SK-N-SH treated with all-trans-retinoic acid at 6 μM for 48 hours (cell line): ENCODE measurements at regions not wholly inside any gene's neighbourhood (a gene's known extent, or its start where the extent isn't known, plus 50 kb on each side); places are given as distances from the start of the nearest gene placed in this dataset.

Source experiments
- ATAC-seq: fragments of 200-7000 bp; cut with Tn5 transposase; 3 replicates; pipeline ENCODE4 v1.9.1; 2020; ENCODE audit warnings: mild to moderate bottlenecking, moderate library complexity
- ARNTL ChIP-seq: fragments of 450-650 bp; formaldehyde crosslinking; IDR thresholded peaks from 2 replicates; pipeline ENCODE4 v1.5.0; 2020; ENCODE audit warnings: low read depth, mild to moderate bottlenecking, moderate library complexity, borderline replicate concordance
- BACH2 ChIP-seq: fragments of 250-450 bp; sonication (Bioruptor Pico); IDR thresholded peaks from 2 replicates; pipeline ENCODE4 v1.9.0; 2021; ENCODE audit warnings: mild to moderate bottlenecking, borderline replicate concordance
- CSDC2 ChIP-seq: fragments of 250-450 bp; sonication (Bioruptor Pico); IDR thresholded peaks from 2 replicates; pipeline ENCODE4 v1.5.0; 2020; ENCODE audit warnings: mild to moderate bottlenecking, moderate library complexity
- ESRRG ChIP-seq: fragments of 250-450 bp; sonication (Bioruptor Pico); IDR thresholded peaks from 2 replicates; pipeline ENCODE4 v1.6.1; 2021; ENCODE audit warnings: mild to moderate bottlenecking
- GLIS3 ChIP-seq: fragments of 250-450 bp; sonication (Bioruptor Pico); IDR thresholded peaks from 2 replicates; pipeline ENCODE4 v1.5.0; 2020; ENCODE audit warnings: mild to moderate bottlenecking, moderate library complexity
- ISL1 ChIP-seq: fragments of 250-450 bp; sonication (Bioruptor Pico); IDR thresholded peaks from 2 replicates; pipeline ENCODE4 v2.1.2; 2022; ENCODE audit warnings: mild to moderate bottlenecking, moderate library complexity
- OSR1 ChIP-seq: fragments of 250-450 bp; sonication (Bioruptor Pico); IDR thresholded peaks from 2 replicates; pipeline ENCODE4 v1.8.0; 2022; ENCODE audit warnings: moderate library complexity, mild to moderate bottlenecking, inconsistent platforms
- PPARA ChIP-seq: fragments of 250-450 bp; sonication (Bioruptor Pico); IDR thresholded peaks from 2 replicates; pipeline ENCODE4 v1.5.0; 2020; ENCODE audit warnings: mild to moderate bottlenecking, borderline replicate concordance
- RARB ChIP-seq: fragments of 250-450 bp; sonication (Bioruptor Pico); IDR thresholded peaks from 2 replicates; pipeline ENCODE4 v1.8.0; 2021; ENCODE audit warnings: mild to moderate bottlenecking, moderate library complexity
- SNAI2 ChIP-seq: fragments of 250-450 bp; sonication (Bioruptor Pico); IDR thresholded peaks from 2 replicates; pipeline ENCODE4 v1.5.0; 2020; ENCODE audit warnings: mild to moderate bottlenecking, moderate library complexity
- TCF4 ChIP-seq: fragments of 250-450 bp; sonication (Bioruptor Pico); IDR thresholded peaks from 2 replicates; pipeline ENCODE4 v1.8.0; 2021; ENCODE audit warnings: mild to moderate bottlenecking, moderate library complexity, borderline replicate concordance
- ZC3H10 ChIP-seq: fragments of 250-450 bp; sonication (Bioruptor Pico); IDR thresholded peaks from 2 replicates; pipeline ENCODE4 v1.5.1; 2021; ENCODE audit warnings: mild to moderate bottlenecking, moderate library complexity
- ZFP3 ChIP-seq: fragments of 250-450 bp; sonication (Bioruptor Pico); IDR thresholded peaks from 2 replicates; pipeline ENCODE4 v1.5.0; 2020; ENCODE audit warnings: mild to moderate bottlenecking, moderate library complexity
- ZFP30 ChIP-seq: fragments of 450-650 bp; formaldehyde crosslinking; IDR thresholded peaks from 2 replicates; pipeline ENCODE4 v1.5.0; 2022; ENCODE audit warnings: mild to moderate bottlenecking, moderate library complexity
- ZNF565 ChIP-seq: fragments of 450-650 bp; formaldehyde crosslinking; conservative IDR thresholded peaks from 2 replicates; pipeline ENCODE4 v1.5.0; 2020; ENCODE audit warnings: low read depth, mild to moderate bottlenecking, moderate library complexity
- ZNF70 ChIP-seq: fragments of 450-650 bp; formaldehyde crosslinking; IDR thresholded peaks from 2 replicates; pipeline ENCODE4 v1.5.0; 2020; ENCODE audit warnings: mild to moderate bottlenecking, moderate library complexity
- ZNF8 ChIP-seq: fragments of 450-650 bp; formaldehyde crosslinking; IDR thresholded peaks from 2 replicates; pipeline ENCODE4 v1.5.0; 2020; ENCODE audit warnings: mild to moderate bottlenecking, moderate library complexity
- TF ChIP-seq, protein P1 (sequence below): fragments of 250-450 bp; sonication (Bioruptor Pico); IDR thresholded peaks from 2 replicates; pipeline ENCODE4 v1.5.1; 2020; ENCODE audit warnings: low read depth, mild to moderate bottlenecking, moderate library complexity
- TF ChIP-seq, protein P2 (sequence below): fragments of 250-450 bp; sonication (Bioruptor Pico); IDR thresholded peaks from 2 replicates; pipeline ENCODE4 v1.8.0; 2021; ENCODE audit warnings: low read depth, mild to moderate bottlenecking, moderate library complexity, borderline replicate concordance
- TF ChIP-seq, protein P3 (sequence below): fragments of 250-450 bp; sonication (Bioruptor Pico); IDR thresholded peaks from 2 replicates; pipeline ENCODE4 v1.8.0; 2020; ENCODE audit warnings: mild to moderate bottlenecking, moderate library complexity, borderline replicate concordance
- TF ChIP-seq, protein P4 (sequence below): fragments of 250-450 bp; sonication (Bioruptor Pico); IDR thresholded peaks from 2 replicates; pipeline ENCODE4 v1.5.1; 2021; ENCODE audit warnings: mild to moderate bottlenecking, moderate library complexity
- TF ChIP-seq, protein P5 (sequence below): fragments of 250-450 bp; sonication (Bioruptor Pico); IDR thresholded peaks from 2 replicates; pipeline ENCODE4 v1.5.0; 2020; ENCODE audit warnings: mild to moderate bottlenecking, moderate library complexity

DNA sequence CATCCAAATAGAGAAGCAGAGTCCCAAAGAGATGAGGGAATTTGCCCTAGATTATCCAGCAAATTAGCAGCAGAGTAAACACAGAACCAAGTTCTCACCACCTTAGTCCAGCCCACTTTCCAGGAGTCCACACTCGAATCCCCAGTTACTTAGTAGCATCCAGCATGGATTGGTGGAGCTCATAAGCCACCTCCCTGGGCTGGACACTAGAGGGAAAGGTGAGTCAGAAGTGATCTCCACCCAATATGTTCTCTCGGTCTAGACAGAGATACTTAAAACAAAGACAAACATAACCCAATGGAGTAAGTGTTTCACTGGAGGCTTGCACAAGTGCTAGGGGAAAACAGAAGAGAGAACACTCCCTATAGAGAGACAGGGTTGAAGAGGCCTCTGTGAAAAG, 105.1 kb upstream of the CPEB2 start:
- no peak for ATAC-seq
- no peak for TF ChIP-seq ISL1
- TF ChIP-seq SNAI2 (CRISPR knock-in tag) = no peak
- TF ChIP-seq ZNF70 = no peak
- no peak for TF ChIP-seq ESRRG
- no peak for TF ChIP-seq BACH2 (CRISPR knock-in tag)

DNA sequence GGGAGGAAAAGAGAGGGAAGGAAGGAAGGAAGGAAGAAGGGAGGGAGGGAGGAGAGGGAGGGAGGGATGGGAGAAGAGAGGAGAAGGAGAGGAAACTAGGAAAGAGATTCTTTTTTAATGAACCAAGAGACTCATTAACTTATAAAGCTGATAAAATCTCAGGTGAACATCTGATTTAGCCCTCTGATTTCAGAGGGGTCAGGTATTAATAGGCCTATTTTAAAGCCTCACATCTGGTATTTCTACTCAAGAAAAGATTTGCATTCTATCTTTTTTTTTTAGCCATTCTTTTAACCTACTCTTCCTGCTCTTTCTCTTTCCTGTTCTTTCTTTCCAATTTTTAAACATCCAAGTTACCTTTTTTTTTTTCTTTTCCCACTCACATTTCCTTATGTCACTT, 103.3 kb upstream of the CPEB2 start:
- no peak for ATAC-seq
- TF ChIP-seq, protein P1, sequence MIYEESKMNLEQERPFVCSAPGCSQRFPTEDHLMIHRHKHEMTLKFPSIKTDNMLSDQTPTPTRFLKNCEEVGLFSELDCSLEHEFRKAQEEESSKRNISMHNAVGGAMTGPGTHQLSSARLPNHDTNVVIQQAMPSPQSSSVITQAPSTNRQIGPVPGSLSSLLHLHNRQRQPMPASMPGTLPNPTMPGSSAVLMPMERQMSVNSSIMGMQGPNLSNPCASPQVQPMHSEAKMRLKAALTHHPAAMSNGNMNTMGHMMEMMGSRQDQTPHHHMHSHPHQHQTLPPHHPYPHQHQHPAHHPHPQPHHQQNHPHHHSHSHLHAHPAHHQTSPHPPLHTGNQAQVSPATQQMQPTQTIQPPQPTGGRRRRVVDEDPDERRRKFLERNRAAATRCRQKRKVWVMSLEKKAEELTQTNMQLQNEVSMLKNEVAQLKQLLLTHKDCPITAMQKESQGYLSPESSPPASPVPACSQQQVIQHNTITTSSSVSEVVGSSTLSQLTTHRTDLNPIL (CRISPR knock-in tag) = no peak
- no peak for TF ChIP-seq OSR1 (CRISPR knock-in tag)
- no peak for TF ChIP-seq ISL1
- no peak for TF ChIP-seq ZFP30 (CRISPR knock-in tag)
- TF ChIP-seq, protein P2, sequence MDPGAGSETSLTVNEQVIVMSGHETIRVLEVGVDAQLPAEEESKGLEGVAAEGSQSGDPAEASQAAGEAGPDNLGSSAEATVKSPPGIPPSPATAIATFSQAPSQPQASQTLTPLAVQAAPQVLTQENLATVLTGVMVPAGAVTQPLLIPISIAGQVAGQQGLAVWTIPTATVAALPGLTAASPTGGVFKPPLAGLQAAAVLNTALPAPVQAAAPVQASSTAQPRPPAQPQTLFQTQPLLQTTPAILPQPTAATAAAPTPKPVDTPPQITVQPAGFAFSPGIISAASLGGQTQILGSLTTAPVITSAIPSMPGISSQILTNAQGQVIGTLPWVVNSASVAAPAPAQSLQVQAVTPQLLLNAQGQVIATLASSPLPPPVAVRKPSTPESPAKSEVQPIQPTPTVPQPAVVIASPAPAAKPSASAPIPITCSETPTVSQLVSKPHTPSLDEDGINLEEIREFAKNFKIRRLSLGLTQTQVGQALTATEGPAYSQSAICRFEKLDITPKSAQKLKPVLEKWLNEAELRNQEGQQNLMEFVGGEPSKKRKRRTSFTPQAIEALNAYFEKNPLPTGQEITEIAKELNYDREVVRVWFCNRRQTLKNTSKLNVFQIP (CRISPR knock-in tag) = no peak
- no peak for TF ChIP-seq GLIS3 (CRISPR knock-in tag)
- TF ChIP-seq ARNTL (CRISPR knock-in tag) = no peak
- no peak for TF ChIP-seq ZFP3 (CRISPR knock-in tag)
- TF ChIP-seq, protein P3, sequence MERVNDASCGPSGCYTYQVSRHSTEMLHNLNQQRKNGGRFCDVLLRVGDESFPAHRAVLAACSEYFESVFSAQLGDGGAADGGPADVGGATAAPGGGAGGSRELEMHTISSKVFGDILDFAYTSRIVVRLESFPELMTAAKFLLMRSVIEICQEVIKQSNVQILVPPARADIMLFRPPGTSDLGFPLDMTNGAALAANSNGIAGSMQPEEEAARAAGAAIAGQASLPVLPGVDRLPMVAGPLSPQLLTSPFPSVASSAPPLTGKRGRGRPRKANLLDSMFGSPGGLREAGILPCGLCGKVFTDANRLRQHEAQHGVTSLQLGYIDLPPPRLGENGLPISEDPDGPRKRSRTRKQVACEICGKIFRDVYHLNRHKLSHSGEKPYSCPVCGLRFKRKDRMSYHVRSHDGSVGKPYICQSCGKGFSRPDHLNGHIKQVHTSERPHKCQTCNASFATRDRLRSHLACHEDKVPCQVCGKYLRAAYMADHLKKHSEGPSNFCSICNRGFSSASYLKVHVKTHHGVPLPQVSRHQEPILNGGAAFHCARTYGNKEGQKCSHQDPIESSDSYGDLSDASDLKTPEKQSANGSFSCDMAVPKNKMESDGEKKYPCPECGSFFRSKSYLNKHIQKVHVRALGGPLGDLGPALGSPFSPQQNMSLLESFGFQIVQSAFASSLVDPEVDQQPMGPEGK (CRISPR knock-in tag) = no peak
- TF ChIP-seq ZNF70 = no peak
- TF ChIP-seq ESRRG = no peak
- TF ChIP-seq PPARA (CRISPR knock-in tag) = no peak
- no peak for TF ChIP-seq ZNF565
- no peak for TF ChIP-seq TCF4
- no peak for TF ChIP-seq RARB (CRISPR knock-in tag)

DNA sequence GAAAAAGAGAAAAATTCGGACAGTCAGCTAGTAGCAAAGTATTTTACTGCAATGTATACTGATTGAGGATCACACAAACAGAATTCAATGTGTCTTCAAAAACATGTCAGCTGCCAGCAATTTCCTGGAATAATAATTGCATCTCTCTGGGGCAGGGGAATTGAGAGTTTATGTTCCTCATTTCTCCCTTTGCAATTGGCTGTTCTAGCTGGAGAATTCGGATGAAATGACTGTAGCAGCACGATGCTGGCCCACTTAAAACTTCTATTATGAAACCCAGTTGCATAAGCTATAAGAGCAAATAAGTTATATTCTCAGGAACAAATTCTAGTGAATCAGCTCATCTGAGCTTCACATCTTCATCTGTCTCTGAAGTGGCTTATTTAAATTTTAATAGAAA, 99.9 kb upstream of the CPEB2 start:
- no peak for ATAC-seq

More for the DNA sequence above, 99.9 kb upstream of the CPEB2 start:
- no peak for TF ChIP-seq ZNF70
- no peak for TF ChIP-seq GLIS3 (CRISPR knock-in tag)
- TF ChIP-seq CSDC2 (CRISPR knock-in tag) = no peak
- no peak for TF ChIP-seq ZC3H10 (CRISPR knock-in tag)
- no peak for TF ChIP-seq ZNF8 (CRISPR knock-in tag)
- TF ChIP-seq, protein P1 (CRISPR knock-in tag) = no peak
- TF ChIP-seq, protein P4, sequence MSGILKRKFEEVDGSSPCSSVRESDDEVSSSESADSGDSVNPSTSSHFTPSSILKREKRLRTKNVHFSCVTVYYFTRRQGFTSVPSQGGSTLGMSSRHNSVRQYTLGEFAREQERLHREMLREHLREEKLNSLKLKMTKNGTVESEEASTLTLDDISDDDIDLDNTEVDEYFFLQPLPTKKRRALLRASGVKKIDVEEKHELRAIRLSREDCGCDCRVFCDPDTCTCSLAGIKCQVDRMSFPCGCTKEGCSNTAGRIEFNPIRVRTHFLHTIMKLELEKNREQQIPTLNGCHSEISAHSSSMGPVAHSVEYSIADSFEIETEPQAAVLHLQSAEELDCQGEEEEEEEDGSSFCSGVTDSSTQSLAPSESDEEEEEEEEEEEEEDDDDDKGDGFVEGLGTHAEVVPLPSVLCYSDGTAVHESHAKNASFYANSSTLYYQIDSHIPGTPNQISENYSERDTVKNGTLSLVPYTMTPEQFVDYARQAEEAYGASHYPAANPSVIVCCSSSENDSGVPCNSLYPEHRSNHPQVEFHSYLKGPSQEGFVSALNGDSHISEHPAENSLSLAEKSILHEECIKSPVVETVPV = no peak
- TF ChIP-seq ZNF565 = no peak
- TF ChIP-seq ISL1 = no peak
- no peak for TF ChIP-seq ARNTL (CRISPR knock-in tag)
- TF ChIP-seq, protein P3 (CRISPR knock-in tag) = no peak
- TF ChIP-seq, protein P5, sequence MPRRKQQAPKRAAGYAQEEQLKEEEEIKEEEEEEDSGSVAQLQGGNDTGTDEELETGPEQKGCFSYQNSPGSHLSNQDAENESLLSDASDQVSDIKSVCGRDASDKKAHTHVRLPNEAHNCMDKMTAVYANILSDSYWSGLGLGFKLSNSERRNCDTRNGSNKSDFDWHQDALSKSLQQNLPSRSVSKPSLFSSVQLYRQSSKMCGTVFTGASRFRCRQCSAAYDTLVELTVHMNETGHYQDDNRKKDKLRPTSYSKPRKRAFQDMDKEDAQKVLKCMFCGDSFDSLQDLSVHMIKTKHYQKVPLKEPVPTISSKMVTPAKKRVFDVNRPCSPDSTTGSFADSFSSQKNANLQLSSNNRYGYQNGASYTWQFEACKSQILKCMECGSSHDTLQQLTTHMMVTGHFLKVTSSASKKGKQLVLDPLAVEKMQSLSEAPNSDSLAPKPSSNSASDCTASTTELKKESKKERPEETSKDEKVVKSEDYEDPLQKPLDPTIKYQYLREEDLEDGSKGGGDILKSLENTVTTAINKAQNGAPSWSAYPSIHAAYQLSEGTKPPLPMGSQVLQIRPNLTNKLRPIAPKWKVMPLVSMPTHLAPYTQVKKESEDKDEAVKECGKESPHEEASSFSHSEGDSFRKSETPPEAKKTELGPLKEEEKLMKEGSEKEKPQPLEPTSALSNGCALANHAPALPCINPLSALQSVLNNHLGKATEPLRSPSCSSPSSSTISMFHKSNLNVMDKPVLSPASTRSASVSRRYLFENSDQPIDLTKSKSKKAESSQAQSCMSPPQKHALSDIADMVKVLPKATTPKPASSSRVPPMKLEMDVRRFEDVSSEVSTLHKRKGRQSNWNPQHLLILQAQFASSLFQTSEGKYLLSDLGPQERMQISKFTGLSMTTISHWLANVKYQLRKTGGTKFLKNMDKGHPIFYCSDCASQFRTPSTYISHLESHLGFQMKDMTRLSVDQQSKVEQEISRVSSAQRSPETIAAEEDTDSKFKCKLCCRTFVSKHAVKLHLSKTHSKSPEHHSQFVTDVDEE (CRISPR knock-in tag) = no peak
- no peak for TF ChIP-seq ZFP3 (CRISPR knock-in tag)
- TF ChIP-seq ESRRG = no peak
- no peak for TF ChIP-seq SNAI2 (CRISPR knock-in tag)
- TF ChIP-seq BACH2 (CRISPR knock-in tag) = no peak
- TF ChIP-seq, protein P2 (CRISPR knock-in tag) = no peak
